ENCODE measurements at regions not wholly inside any gene's neighbourhood (a gene's known extent, or its start where the extent isn't known, plus 50 kb on each side); places are given as distances from the start of the nearest gene placed in this dataset.

DNA sequence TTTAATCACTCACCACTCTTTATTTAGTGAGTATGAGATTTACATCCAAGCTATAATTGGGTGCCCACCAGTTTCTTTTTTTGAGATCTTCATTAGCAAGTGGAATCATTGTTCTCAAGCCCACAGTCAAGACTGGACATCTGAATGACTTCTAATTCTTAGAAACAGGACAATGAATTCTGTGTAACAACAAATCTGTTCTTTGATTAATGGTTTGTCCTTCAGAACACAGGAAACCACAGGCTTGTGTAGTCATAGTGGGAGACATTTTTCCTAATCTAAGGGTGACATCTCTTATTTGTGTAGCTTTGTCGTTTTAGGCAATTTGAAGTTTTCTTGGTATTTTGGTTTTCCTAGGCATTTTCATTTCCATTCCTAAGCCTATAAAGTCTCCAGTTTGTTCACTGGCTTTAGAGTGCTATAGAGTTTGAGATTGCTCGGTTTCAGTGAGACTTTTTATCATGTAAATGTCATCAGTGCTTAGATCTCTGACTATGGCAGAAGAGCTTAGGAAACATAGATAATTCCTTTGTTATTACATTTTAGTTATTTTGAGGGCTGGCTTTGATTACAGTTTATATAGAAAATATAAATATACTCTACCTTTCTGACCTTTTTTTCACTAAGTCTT, 903.9 kb upstream of the MAP3K7 start:
- H3K9ac ChIP-seq (ENCODE audit: low read length in 5 of 5) = no peak overlapping the region
- H3K9me3 ChIP-seq (ENCODE audit: control insufficient read depth in 5 of 5, low read length in 5 of 5) = no peaks in the 10 kb centered on the region
- no peaks in the 10 kb centered on the region for H3K27me3 ChIP-seq (ENCODE audit: control insufficient read depth in 5 of 5, insufficient read depth in 4 of 5, low read length in 5 of 5)
- no peaks in the 10 kb centered on the region for H3K4me1 ChIP-seq (ENCODE audit: control insufficient read depth in 5 of 5, insufficient read depth in 5 of 5, low read length in 5 of 5)
- no peak overlapping the region for H3K27ac ChIP-seq (ENCODE audit: low read depth, low read length)
- no peaks in the 10 kb centered on the region for H3K36me3 ChIP-seq (ENCODE audit: control insufficient read depth in 5 of 5, insufficient read depth in 5 of 5, low read length in 5 of 5)
- H3K4me3 ChIP-seq (ENCODE audit: low read depth in 1 of 5, low read length in 5 of 5) = no peak overlapping the region

DNA sequence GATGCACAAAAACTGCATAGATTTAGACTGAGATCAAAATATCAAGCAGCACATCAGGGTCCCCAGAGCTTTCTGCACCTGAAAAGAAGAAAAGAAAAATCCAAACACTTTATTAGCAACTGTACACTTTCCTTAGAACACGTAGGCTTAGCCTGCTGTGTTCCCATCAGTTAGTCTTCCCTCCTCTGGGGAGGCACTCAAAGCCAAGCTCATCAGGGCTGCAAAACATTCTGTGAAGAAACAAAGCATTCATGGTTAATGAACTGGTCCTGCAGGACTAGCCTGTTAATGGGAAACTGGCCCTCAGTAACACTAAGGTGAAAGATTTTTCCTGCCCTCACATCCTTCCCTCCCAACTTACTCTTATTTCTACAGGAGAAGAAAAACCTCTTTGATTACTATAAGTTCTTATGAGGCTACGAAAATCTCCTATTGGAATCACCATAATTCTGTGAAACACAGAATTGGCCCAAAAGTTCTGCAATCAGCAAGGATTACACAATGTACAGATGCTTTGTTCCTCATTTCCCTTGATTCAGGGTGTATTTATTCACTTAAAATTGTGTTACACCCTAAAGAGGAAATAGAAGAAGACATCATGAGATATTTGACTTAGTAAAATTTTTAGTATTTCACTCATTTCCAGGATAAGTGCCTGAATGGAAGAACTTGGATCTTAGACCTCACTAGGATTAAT, 901.0 kb upstream of the MAP3K7 start:
- Histone ChIP-seq H3K27me3 (ENCODE audit: control insufficient read depth in 5 of 5, insufficient read depth in 4 of 5, low read length in 5 of 5) (no peaks in the 10 kb centered on the region), H3K4me3 (ENCODE audit: low read depth in 1 of 5, low read length in 5 of 5) (no peak overlapping the region), H3K9ac (ENCODE audit: low read length in 5 of 5) (no peak overlapping the region), H3K36me3 (ENCODE audit: control insufficient read depth in 5 of 5, insufficient read depth in 5 of 5, low read length in 5 of 5) (no peaks in the 10 kb centered on the region), H3K27ac (ENCODE audit: low read depth, low read length) (no peak overlapping the region), H3K9me3 (ENCODE audit: control insufficient read depth in 5 of 5, low read length in 5 of 5) (no peaks in the 10 kb centered on the region), H3K4me1 (ENCODE audit: control insufficient read depth in 5 of 5, insufficient read depth in 5 of 5, low read length in 5 of 5) (no peaks in the 10 kb centered on the region)

DNA sequence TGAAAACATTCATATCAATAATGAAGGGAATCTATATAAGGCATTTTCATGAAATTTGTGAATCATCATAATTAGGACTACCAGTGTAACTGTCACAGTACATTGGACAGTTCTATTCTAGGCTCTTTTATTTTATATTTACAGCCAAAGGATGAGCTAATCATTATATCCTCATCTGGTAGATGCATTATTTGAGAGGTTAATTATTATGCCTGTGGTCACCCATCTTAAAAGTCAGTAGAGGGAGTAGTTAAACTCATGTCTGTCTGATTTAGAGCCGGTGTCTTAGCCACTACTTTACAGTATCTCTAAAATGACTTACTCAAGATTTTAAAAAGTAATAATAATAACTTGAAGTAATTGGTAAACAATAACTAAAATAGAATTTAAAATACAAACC, 899.3 kb upstream of the MAP3K7 start:
- no peaks in the 10 kb centered on the region for H3K36me3 ChIP-seq (ENCODE audit: control insufficient read depth in 5 of 5, insufficient read depth in 5 of 5, low read length in 5 of 5)
- H3K4me3 ChIP-seq (ENCODE audit: low read depth in 1 of 5, low read length in 5 of 5) = no peak overlapping the region
- H3K4me1 ChIP-seq (ENCODE audit: control insufficient read depth in 5 of 5, insufficient read depth in 5 of 5, low read length in 5 of 5) = no peaks in the 10 kb centered on the region
- H3K9ac ChIP-seq (ENCODE audit: low read length in 5 of 5) = no peak overlapping the region
- no peaks in the 10 kb centered on the region for H3K27me3 ChIP-seq (ENCODE audit: control insufficient read depth in 5 of 5, insufficient read depth in 4 of 5, low read length in 5 of 5)
- H3K9me3 ChIP-seq (ENCODE audit: control insufficient read depth in 5 of 5, low read length in 5 of 5) = no peaks in the 10 kb centered on the region
- no peak overlapping the region for H3K27ac ChIP-seq (ENCODE audit: low read depth, low read length)

DNA sequence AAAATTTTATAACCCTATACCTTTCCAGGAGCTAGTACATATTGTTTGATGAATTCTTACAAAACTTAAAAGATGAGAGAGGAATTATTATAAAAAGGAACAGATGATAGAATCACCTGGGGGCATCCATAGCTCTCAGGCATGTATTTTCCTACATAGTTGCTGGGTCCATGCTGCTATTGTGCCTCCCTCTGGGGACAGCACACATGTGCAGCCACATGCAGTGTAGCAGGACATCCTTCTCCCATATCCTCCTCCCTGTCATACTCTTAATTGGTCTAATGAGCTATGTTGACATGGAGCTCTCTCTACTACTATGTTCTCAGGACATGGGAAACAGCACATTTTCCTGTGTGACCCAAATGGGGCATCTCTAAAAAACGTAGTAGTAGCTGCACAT, 898.2 kb upstream of the MAP3K7 start:
- Histone ChIP-seq H3K27ac (ENCODE audit: low read depth, low read length) (no peak overlapping the region), H3K4me3 (ENCODE audit: low read depth in 1 of 5, low read length in 5 of 5) (no peak overlapping the region), H3K4me1 (ENCODE audit: control insufficient read depth in 5 of 5, insufficient read depth in 5 of 5, low read length in 5 of 5) (no peaks in the 10 kb centered on the region), H3K36me3 (ENCODE audit: control insufficient read depth in 5 of 5, insufficient read depth in 5 of 5, low read length in 5 of 5) (no peaks in the 10 kb centered on the region), H3K27me3 (ENCODE audit: control insufficient read depth in 5 of 5, insufficient read depth in 4 of 5, low read length in 5 of 5) (no peaks in the 10 kb centered on the region), H3K9ac (ENCODE audit: low read length in 5 of 5) (no peak overlapping the region), H3K9me3 (ENCODE audit: control insufficient read depth in 5 of 5, low read length in 5 of 5) (no peaks in the 10 kb centered on the region)

- H3K27me3 ChIP-seq (ENCODE audit: control insufficient read depth in 5 of 5, insufficient read depth in 4 of 5, low read length in 5 of 5) = no peaks in the 10 kb centered on the region
- no peak overlapping the region for H3K4me3 ChIP-seq (ENCODE audit: low read depth in 1 of 5, low read length in 5 of 5)
- H3K27ac ChIP-seq (ENCODE audit: low read depth, low read length) = no peak overlapping the region
- no peak overlapping the region for H3K9ac ChIP-seq (ENCODE audit: low read length in 5 of 5)
- H3K36me3 ChIP-seq (ENCODE audit: control insufficient read depth in 5 of 5, insufficient read depth in 5 of 5, low read length in 5 of 5) = no peaks in the 10 kb centered on the region
- no peaks in the 10 kb centered on the region for H3K4me1 ChIP-seq (ENCODE audit: control insufficient read depth in 5 of 5, insufficient read depth in 5 of 5, low read length in 5 of 5)
- H3K9me3 ChIP-seq (ENCODE audit: control insufficient read depth in 5 of 5, low read length in 5 of 5) = no peaks in the 10 kb centered on the region
Observed at GRCh38 chr6:91483415-91484105, 896.7 kb upstream of the MAP3K7 start.

GRCh38 chr6:91482498-91482897, 895.6 kb upstream of the MAP3K7 start:
- H3K36me3 ChIP-seq (ENCODE audit: control insufficient read depth in 5 of 5, insufficient read depth in 5 of 5, low read length in 5 of 5) = no peaks in the 10 kb centered on the region
- H3K27ac ChIP-seq (ENCODE audit: low read depth, low read length) = no peak overlapping the region
- no peaks in the 10 kb centered on the region for H3K9me3 ChIP-seq (ENCODE audit: control insufficient read depth in 5 of 5, low read length in 5 of 5)
- no peak overlapping the region for H3K4me3 ChIP-seq (ENCODE audit: low read depth in 1 of 5, low read length in 5 of 5)
- no peak overlapping the region for H3K9ac ChIP-seq (ENCODE audit: low read length in 5 of 5)
- H3K4me1 ChIP-seq (ENCODE audit: control insufficient read depth in 5 of 5, insufficient read depth in 5 of 5, low read length in 5 of 5) = no peaks in the 10 kb centered on the region
- no peaks in the 10 kb centered on the region for H3K27me3 ChIP-seq (ENCODE audit: control insufficient read depth in 5 of 5, insufficient read depth in 4 of 5, low read length in 5 of 5)

DNA sequence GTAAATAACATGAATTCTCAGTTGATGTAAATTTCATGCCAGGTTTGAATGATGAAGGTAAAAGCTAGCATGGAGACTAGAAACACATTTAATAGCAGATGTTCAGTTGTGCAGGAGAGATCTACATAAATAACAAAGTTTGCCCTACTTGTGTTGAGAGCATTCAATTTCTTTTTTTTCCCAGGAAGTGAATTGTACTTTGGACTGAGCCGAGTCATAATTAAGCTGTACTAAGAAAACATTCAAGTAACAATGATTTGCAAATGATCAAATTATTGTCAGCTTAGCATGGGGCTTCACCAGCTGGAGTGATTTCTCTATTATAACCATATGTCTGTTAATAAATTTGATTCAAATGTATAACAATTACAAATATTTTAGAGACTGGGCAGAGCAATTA, 893.5 kb upstream of the MAP3K7 start:
- H3K27ac ChIP-seq (ENCODE audit: low read depth, low read length) = no peak overlapping the region
- H3K36me3 ChIP-seq (ENCODE audit: control insufficient read depth in 5 of 5, insufficient read depth in 5 of 5, low read length in 5 of 5) = no peaks in the 10 kb centered on the region
- no peaks in the 10 kb centered on the region for H3K27me3 ChIP-seq (ENCODE audit: control insufficient read depth in 5 of 5, insufficient read depth in 4 of 5, low read length in 5 of 5)
- H3K9ac ChIP-seq (ENCODE audit: low read length in 5 of 5) = no peak overlapping the region
- H3K4me1 ChIP-seq (ENCODE audit: control insufficient read depth in 5 of 5, insufficient read depth in 5 of 5, low read length in 5 of 5) = peaks cover 0 to 7% (median 6%) of the 10 kb centered on the region in 5 donors
- H3K9me3 ChIP-seq (ENCODE audit: control insufficient read depth in 5 of 5, low read length in 5 of 5) = no peaks in the 10 kb centered on the region
- H3K4me3 ChIP-seq (ENCODE audit: low read depth in 1 of 5, low read length in 5 of 5) = no peak overlapping the region

DNA sequence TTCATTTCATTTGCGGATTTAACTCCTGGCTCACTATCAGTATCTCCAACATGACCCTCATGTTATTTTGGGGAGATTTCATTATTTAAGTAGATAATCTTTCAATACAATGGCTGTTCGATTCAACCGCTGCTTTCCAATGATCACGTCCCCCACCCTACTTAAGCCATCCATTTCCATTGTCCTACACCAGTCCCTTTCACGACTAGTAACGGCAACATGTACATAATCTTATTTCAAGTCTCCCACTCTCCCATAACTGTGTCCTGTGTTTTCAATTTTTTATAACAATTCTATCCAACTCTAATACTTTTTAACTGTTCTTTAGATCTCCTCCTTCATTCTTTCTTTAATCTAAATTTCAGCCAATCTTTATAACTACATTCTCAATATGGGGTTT, 890.8 kb upstream of the MAP3K7 start:
- Histone ChIP-seq H3K9me3 (ENCODE audit: control insufficient read depth in 5 of 5, low read length in 5 of 5) (no peaks in the 10 kb centered on the region), H3K9ac (ENCODE audit: low read length in 5 of 5) (no peak overlapping the region), H3K27me3 (ENCODE audit: control insufficient read depth in 5 of 5, insufficient read depth in 4 of 5, low read length in 5 of 5) (no peaks in the 10 kb centered on the region), H3K27ac (ENCODE audit: low read depth, low read length) (no peak overlapping the region), H3K36me3 (ENCODE audit: control insufficient read depth in 5 of 5, insufficient read depth in 5 of 5, low read length in 5 of 5) (no peaks in the 10 kb centered on the region), H3K4me1 (ENCODE audit: control insufficient read depth in 5 of 5, insufficient read depth in 5 of 5, low read length in 5 of 5) (peaks cover 0 to 7% (median 6%) of the 10 kb centered on the region in 5 donors), H3K4me3 (ENCODE audit: low read depth in 1 of 5, low read length in 5 of 5) (no peak overlapping the region)

GRCh38 chr6:91476000-91476399, 889.1 kb upstream of the MAP3K7 start:
- H3K4me1 ChIP-seq (ENCODE audit: control insufficient read depth in 5 of 5, insufficient read depth in 5 of 5, low read length in 5 of 5) = peaks cover 0 to 7% (median 6%) of the 10 kb centered on the region in 5 donors
- no peaks in the 10 kb centered on the region for H3K9me3 ChIP-seq (ENCODE audit: control insufficient read depth in 5 of 5, low read length in 5 of 5)
- no peak overlapping the region for H3K9ac ChIP-seq (ENCODE audit: low read length in 5 of 5)
- no peaks in the 10 kb centered on the region for H3K36me3 ChIP-seq (ENCODE audit: control insufficient read depth in 5 of 5, insufficient read depth in 5 of 5, low read length in 5 of 5)
- H3K27ac ChIP-seq (ENCODE audit: low read depth, low read length) = no peak overlapping the region
- no peaks in the 10 kb centered on the region for H3K27me3 ChIP-seq (ENCODE audit: control insufficient read depth in 5 of 5, insufficient read depth in 4 of 5, low read length in 5 of 5)
- peak overlapping the region in 3 of 5 donors; percentile 22 to 48 (median 42) for H3K4me3 ChIP-seq (ENCODE audit: low read depth in 1 of 5, low read length in 5 of 5)

DNA sequence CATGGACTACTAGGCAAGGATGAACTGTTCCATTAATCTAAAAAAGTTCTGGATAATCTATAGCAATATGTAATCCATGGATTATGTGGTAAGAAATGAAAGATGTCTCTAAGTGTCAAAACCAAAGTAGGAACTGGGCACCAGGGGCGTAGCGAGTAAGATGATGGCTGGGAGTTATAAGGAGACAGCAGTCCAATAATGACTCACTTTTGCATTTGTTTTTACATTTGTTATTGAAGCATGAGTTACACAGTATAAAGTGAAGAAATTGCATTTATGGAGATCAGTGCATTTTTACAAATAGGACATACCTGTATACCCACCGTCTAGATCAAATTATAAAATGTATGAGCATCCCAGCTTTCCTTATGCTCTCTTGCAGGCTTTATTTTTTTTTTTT, 878.5 kb upstream of the MAP3K7 start:
- Histone ChIP-seq H3K27ac (ENCODE audit: low read depth, low read length) (no peak overlapping the region), H3K4me1 (ENCODE audit: control insufficient read depth in 5 of 5, insufficient read depth in 5 of 5, low read length in 5 of 5) (no peaks in the 10 kb centered on the region), H3K9ac (ENCODE audit: low read length in 5 of 5) (no peak overlapping the region), H3K27me3 (ENCODE audit: control insufficient read depth in 5 of 5, insufficient read depth in 4 of 5, low read length in 5 of 5) (no peaks in the 10 kb centered on the region), H3K4me3 (ENCODE audit: low read depth in 1 of 5, low read length in 5 of 5) (no peak overlapping the region), H3K9me3 (ENCODE audit: control insufficient read depth in 5 of 5, low read length in 5 of 5) (no peaks in the 10 kb centered on the region), H3K36me3 (ENCODE audit: control insufficient read depth in 5 of 5, insufficient read depth in 5 of 5, low read length in 5 of 5) (no peaks in the 10 kb centered on the region)

All from subcutaneous abdominal adipose tissue (tissue), 5 donors.